MCF 10A (cell line): ENCODE measurements at regions not wholly inside any gene's neighbourhood (a gene's known extent, or its start where the extent isn't known, plus 50 kb on each side); places are given as distances from the start of the nearest gene placed in this dataset.

ENCODE experiments used
- BruUV-seq: library from RNA; stranded (reverse); fragments of 400-500 nt; replicated peaks from 2 replicates; lab custom pipeline; 2021; lab: Mats Ljungman, UMichigan
- CTCF ChIA-PET: fragments of 300-600 bp; sonication (Branson Sonifier 250); formaldehyde crosslinking; extraction: SDS; loops from one replicate; lab custom pipeline; 2021; ENCODE audit warnings: antibody characterized with exemption, inconsistent platforms; lab: Yijun Ruan, JAX
- POLR2A ChIA-PET: fragments of 300-600, 350-650 bp; sonication (Branson Sonifier 250); formaldehyde crosslinking; extraction: SDS; loops from one replicate; lab custom pipeline; 2020; ENCODE audit warnings: antibody characterized with exemption, inconsistent platforms; lab: Yijun Ruan, JAX
- DNase-seq: peaks from one replicate; pipeline ENCODE4 v3.0.0-alpha.2; 2018; ENCODE audit not compliant: unreplicated experiment
- H3K27ac Mint-ChIP-seq: one replicate; pipeline ENCODE4 v1.8.0; 2022; ENCODE audit warnings: mild to moderate bottlenecking, low read depth, mixed read lengths; ENCODE audit not compliant: unreplicated experiment
- H3K27me3 Mint-ChIP-seq: one replicate; pipeline ENCODE4 v1.8.0; 2022; ENCODE audit warnings: mixed read lengths; ENCODE audit not compliant: insufficient read depth, unreplicated experiment
- H3K36me3 Mint-ChIP-seq: one replicate; pipeline ENCODE4 v1.8.0; 2022; ENCODE audit warnings: mild to moderate bottlenecking, moderate library complexity, mixed read lengths; ENCODE audit not compliant: insufficient read depth, unreplicated experiment
- H3K4me1 Mint-ChIP-seq: one replicate; pipeline ENCODE4 v1.8.0; 2022; ENCODE audit warnings: mixed read lengths; ENCODE audit not compliant: insufficient read depth, unreplicated experiment
- H3K4me3 Mint-ChIP-seq: one replicate; pipeline ENCODE4 v1.8.0; 2022; ENCODE audit warnings: mild to moderate bottlenecking, moderate library complexity, mixed read lengths; ENCODE audit not compliant: unreplicated experiment
- H3K9me3 Mint-ChIP-seq: one replicate; pipeline ENCODE4 v1.8.0; 2022; ENCODE audit warnings: mixed read lengths; ENCODE audit not compliant: unreplicated experiment
- CTCF ChIP-seq: fragments of 200-600 bp; IDR thresholded peaks from one replicate; pipeline ENCODE4 v1.8.0; 2022; ENCODE audit warnings: antibody characterized with exemption, mild to moderate bottlenecking; ENCODE audit not compliant: unreplicated experiment
- intact Hi-C: fragments of 100-400 bp; cut with micrococcal nuclease; formaldehyde crosslinking; loops from 2 replicates; pipeline ENCODE4 v1.14.1; 2022

- H3K4me3 Mint-ChIP-seq = no peak overlapping the region
- TF ChIP-seq CTCF = no peak
- no peaks in the 10 kb centered on the region for H3K36me3 Mint-ChIP-seq
- H3K9me3 Mint-ChIP-seq = peaks cover 13% of the 10 kb centered on the region
- BruUV-seq = no TSS peak
- no peaks in the 10 kb centered on the region for H3K27me3 Mint-ChIP-seq
- no peak overlapping the region for H3K27ac Mint-ChIP-seq
- DNase-seq = no peak
- POLR2A ChIA-PET = no interaction called here
- no peaks in the 10 kb centered on the region for H3K4me1 Mint-ChIP-seq
- CTCF ChIA-PET = interaction anchor here (0.9 kb wide), 1 partner anchor 10 kb away, joined by 3 read pairs; no protein-coding TSS in a partner anchor
- intact Hi-C loops = no loop called here
Measured at GRCh38 chr11:36985562-36985961, 387.5 kb upstream of the RAG2 start.

- H3K27ac Mint-ChIP-seq = no peak overlapping the region
- POLR2A ChIA-PET = interaction anchor here (0.6 kb wide), 1 partner anchor 103 kb away, joined by 3 read pairs; no protein-coding TSS in a partner anchor
Measured at GRCh38 chr11:36976741-36977140, 378.7 kb upstream of the RAG2 start.

GRCh38 chr11:36974771-36975170 lies 376.7 kb upstream of the RAG2 start:
- ChIA-PET CTCF (interaction anchor here (0.6 kb wide), 1 partner anchor 1327 kb away, joined by 5 read pairs; no protein-coding TSS in a partner anchor), POLR2A (no interaction called here)
- H3K9me3 Mint-ChIP-seq = no peaks in the 10 kb centered on the region
- H3K27me3 Mint-ChIP-seq = no peaks in the 10 kb centered on the region
- no peak for DNase-seq
- H3K36me3 Mint-ChIP-seq = peaks cover 7% of the 10 kb centered on the region
- H3K27ac Mint-ChIP-seq = no peak overlapping the region
- no peak for TF ChIP-seq CTCF
- H3K4me3 Mint-ChIP-seq = no peak overlapping the region
- intact Hi-C loops = no loop called here
- H3K4me1 Mint-ChIP-seq = no peaks in the 10 kb centered on the region
- BruUV-seq = no TSS peak

More at GRCh38 chr11:36976741-36977140, 378.7 kb upstream of the RAG2 start:
- no peak for DNase-seq
- CTCF ChIA-PET = interaction anchor here (0.7 kb wide), 1 partner anchor 31 kb away, joined by 4 read pairs; no protein-coding TSS in a partner anchor
- peaks cover 8% of the 10 kb centered on the region for H3K9me3 Mint-ChIP-seq
- H3K27me3 Mint-ChIP-seq = no peaks in the 10 kb centered on the region
- TF ChIP-seq CTCF = no peak
- no peak overlapping the region for H3K4me3 Mint-ChIP-seq
- intact Hi-C loops = no loop called here
- H3K4me1 Mint-ChIP-seq = no peaks in the 10 kb centered on the region
- no TSS peak for BruUV-seq
- H3K36me3 Mint-ChIP-seq = peaks cover 7% of the 10 kb centered on the region

- no peak for TF ChIP-seq CTCF
- Mint-ChIP-seq H3K36me3 (no peaks in the 10 kb centered on the region), H3K27ac (no peak overlapping the region), H3K9me3 (peaks cover 1% of the 10 kb centered on the region), H3K4me3 (no peak overlapping the region), H3K4me1 (peaks cover 7% of the 10 kb centered on the region), H3K27me3 (no peaks in the 10 kb centered on the region)
- DNase-seq = peak; percentile 63
- intact Hi-C loops = no loop called here
- CTCF ChIA-PET = no interaction called here
- POLR2A ChIA-PET = interaction anchor here (0.6 to 1.4 kb wide), 3 partner anchors 11 to 491 kb away, joined by 3 read pairs; no protein-coding TSS in a partner anchor
- no TSS peak for BruUV-seq
Measured at GRCh38 chr11:36953976-36954375, 355.9 kb upstream of the RAG2 start.
